ENCODE measurements at regions not wholly inside any gene's neighbourhood (a gene's known extent, or its start where the extent isn't known, plus 50 kb on each side); places are given as distances from the start of the nearest gene placed in this dataset.

DNA sequence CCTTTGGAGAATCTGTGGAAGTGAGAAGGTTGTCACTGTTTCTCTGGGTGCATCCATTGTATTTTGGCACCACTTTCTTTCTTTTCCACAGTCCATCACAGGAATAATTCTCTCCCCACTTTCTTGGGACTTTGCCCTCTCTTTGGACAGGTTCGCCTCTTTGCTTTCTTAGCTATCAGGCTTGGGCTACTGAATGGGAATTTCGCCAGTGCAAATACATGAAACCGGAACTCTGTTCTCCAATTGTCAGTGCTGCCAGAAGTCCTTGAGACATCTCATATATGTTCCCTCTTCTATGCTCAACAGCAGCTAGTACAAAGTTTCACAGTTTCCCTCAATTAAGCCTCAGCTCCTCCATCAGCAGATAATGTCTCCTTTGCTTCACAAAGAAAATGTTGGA is 76.2 kb downstream of the NABP1 start:
- TF ChIP-seq POLR2A (IDR thresholded peaks at IDR 0.05), result no peak
- TF ChIP-seq, protein P1, sequence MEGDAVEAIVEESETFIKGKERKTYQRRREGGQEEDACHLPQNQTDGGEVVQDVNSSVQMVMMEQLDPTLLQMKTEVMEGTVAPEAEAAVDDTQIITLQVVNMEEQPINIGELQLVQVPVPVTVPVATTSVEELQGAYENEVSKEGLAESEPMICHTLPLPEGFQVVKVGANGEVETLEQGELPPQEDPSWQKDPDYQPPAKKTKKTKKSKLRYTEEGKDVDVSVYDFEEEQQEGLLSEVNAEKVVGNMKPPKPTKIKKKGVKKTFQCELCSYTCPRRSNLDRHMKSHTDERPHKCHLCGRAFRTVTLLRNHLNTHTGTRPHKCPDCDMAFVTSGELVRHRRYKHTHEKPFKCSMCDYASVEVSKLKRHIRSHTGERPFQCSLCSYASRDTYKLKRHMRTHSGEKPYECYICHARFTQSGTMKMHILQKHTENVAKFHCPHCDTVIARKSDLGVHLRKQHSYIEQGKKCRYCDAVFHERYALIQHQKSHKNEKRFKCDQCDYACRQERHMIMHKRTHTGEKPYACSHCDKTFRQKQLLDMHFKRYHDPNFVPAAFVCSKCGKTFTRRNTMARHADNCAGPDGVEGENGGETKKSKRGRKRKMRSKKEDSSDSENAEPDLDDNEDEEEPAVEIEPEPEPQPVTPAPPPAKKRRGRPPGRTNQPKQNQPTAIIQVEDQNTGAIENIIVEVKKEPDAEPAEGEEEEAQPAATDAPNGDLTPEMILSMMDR (IDR thresholded peaks at IDR 0.05), result no peak
- no peak for DNase-seq
- intact Hi-C loops (cut with DNase I), result no loop called here
- no peaks in the 10 kb centered on the region for H3K36me3 ChIP-seq
- WGBS, 2 donors, result 53 to 78% methylated on average over 3 of the region's 3 CpGs
- no peak overlapping the region for H3K4me3 ChIP-seq (replicated peaks in 1 of 3)
- no peaks in the 10 kb centered on the region for H3K4me1 ChIP-seq
- no peak overlapping the region for H3K27ac ChIP-seq
- H3K9me3 ChIP-seq, result no peaks in the 10 kb centered on the region
- no peaks in the 10 kb centered on the region for H3K27me3 ChIP-seq

DNA sequence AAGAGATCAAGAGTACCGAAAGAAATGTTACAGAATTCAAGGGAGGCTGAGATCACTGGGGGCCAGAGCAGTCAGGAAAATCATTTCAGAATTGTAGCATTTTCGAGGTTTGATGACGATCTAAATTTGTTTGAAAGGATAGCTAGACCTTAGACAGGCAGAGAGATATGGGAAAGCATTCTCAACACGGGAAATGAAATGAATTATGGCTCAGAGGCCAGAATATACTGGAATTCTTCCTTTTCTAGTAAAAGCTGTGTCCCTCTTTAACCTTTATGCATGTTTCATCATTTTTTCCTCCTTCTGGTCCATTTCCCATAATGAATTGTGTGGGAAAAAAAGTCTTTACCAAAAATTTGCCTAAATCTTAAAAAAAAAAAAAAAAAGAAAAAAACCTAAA is 78.8 kb downstream of the NABP1 start:
- Histone ChIP-seq H3K4me3 (replicated peaks in 1 of 3) (no peak overlapping the region), H3K36me3 (no peaks in the 10 kb centered on the region), H3K27me3 (no peaks in the 10 kb centered on the region), H3K27ac (no peak overlapping the region), H3K4me1 (no peaks in the 10 kb centered on the region), H3K9me3 (no peaks in the 10 kb centered on the region)
- intact Hi-C loops (cut with DNase I), result no loop called here
- 78 to 80% methylated on average over 4 of the region's 4 CpGs for WGBS, 2 donors
- TF ChIP-seq POLR2A (IDR thresholded peaks at IDR 0.05), result no peak
- TF ChIP-seq, protein P1 (IDR thresholded peaks at IDR 0.05), result no peak
- DNase-seq, result no peak

DNA sequence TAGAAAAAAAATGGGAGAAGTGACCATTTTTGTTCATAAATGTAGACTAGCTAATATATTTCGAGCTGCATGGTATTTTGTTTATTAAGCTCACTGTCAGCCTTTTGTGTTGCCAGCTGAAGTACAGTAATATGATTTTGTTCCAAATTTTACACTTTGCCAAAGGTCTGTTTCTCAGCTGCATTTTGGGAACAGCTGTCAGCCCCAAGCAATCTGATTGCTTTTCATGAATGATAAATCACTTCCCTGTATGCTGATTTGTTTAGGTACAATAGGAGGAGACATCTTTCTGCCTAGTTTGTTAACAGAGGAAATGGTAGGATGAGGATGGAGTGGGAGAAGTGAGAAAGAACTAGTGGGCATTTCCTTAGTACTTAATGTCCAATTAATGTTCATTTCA is 79.3 kb downstream of the NABP1 start:
- 58 to 80% methylated on average over 1 of the region's 1 CpG for WGBS, 2 donors
- no peaks in the 10 kb centered on the region for H3K27me3 ChIP-seq
- intact Hi-C loops (cut with DNase I), result no loop called here

DNA sequence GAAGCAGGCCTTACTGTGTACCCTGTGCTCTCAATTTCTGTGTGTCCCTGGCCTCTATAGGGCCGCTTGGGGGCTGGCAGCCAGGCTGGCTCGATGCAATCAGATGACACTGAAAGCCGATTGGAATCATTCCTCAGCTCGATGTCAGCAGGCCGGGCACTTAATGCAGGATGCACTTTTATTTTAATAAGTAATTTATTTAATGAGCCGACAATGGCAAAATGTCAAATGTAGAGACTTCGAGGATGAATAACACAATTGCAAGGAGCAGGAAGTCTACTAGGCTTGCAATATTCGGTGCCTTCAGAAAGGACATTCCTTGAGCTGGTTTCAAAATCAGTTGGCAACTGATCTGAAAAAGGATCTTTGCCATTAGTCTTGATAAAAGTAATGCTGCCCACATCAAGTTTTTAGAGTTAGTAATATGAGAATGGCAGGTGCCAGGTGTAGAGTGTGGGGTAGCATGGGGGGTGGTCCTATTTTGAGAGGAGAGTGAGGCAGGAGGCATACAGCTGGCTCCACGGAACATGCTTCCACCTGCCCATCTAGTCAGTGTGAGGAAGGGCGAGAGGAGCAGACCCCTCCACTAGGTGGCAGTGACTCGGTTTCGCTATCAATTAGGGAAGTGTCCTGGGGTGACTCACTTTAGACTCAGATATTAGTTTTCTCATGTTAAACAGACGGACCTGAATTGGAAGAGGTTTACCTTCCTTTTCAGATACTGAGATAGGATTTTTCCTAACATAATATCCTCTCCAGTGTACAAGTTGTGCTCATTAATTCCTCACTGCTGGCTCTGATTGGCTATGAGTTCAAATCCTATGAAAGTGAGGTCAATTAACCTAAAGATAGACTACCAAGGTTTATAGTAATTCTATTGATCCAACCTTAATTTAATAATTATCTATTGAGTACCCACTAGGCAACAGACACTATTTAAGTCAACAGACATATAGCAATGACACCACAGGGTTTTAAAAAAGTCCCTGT is 80.9 kb downstream of the NABP1 start:
- intact Hi-C loops (cut with DNase I), result no loop called here

More for the DNA sequence above, 79.3 kb downstream of the NABP1 start:
- H3K4me3 ChIP-seq (replicated peaks in 1 of 3), result no peak overlapping the region
- H3K9me3 ChIP-seq, result no peaks in the 10 kb centered on the region
- H3K27ac ChIP-seq, result no peak overlapping the region
- TF ChIP-seq, protein P1 (IDR thresholded peaks at IDR 0.05), result no peak
- no peaks in the 10 kb centered on the region for H3K36me3 ChIP-seq
- DNase-seq, result no peak
- no peaks in the 10 kb centered on the region for H3K4me1 ChIP-seq

More for the DNA sequence above, 80.9 kb downstream of the NABP1 start:
- H3K4me1 ChIP-seq, result no peaks in the 10 kb centered on the region
- no peaks in the 10 kb centered on the region for H3K36me3 ChIP-seq
- no peak overlapping the region for H3K27ac ChIP-seq
- H3K27me3 ChIP-seq, result no peaks in the 10 kb centered on the region
- DNase-seq, result peak; percentile 34 to 41
- WGBS, 2 donors, result 59 to 64% methylated on average over 13 of the region's 13 CpGs
- no peak overlapping the region for H3K4me3 ChIP-seq (replicated peaks in 1 of 3)
- no peaks in the 10 kb centered on the region for H3K9me3 ChIP-seq
- no peak for TF ChIP-seq POLR2A (IDR thresholded peaks at IDR 0.05)
- TF ChIP-seq, protein P1 (IDR thresholded peaks at IDR 0.05), result peak in 4 of 6 experiments; percentile 16 to 55 (median 36)

Measured in thyroid gland (tissue), 4 donors.